HepG2 (cell line): ENCODE measurements at regions not wholly inside any gene's neighbourhood (a gene's known extent, or its start where the extent isn't known, plus 50 kb on each side); places are given as distances from the start of the nearest gene placed in this dataset.

Experiments
- ATAC-seq: fragments of 200-7000 bp; cut with Tn5 transposase; 3 replicates; pipeline ENCODE4 v1.9.1; 2020; ENCODE audit warnings: mild to moderate bottlenecking, moderate library complexity
- BruUV-seq: library from RNA; stranded (reverse); fragments of 400-500 nt; replicated peaks from 2 replicates; lab custom pipeline; 2021; lab: Mats Ljungman, UMichigan
- CTCF ChIA-PET: fragments of 300-600 bp; formaldehyde crosslinking; extraction: SDS; loops from one replicate; lab custom pipeline; 2021; ENCODE audit warnings: low total read pairs, inconsistent platforms, low intra/inter-chr PET ratio; lab: Yijun Ruan, JAX
- POLR2A ChIA-PET: fragments of 350-600 bp; sonication (Branson Sonifier 250); formaldehyde crosslinking; loops from one replicate; lab custom pipeline; 2020; ENCODE audit warnings: antibody characterized with exemption, inconsistent platforms; lab: Yijun Ruan, JAX
- DNase-seq: peaks from one replicate; pipeline ENCODE4 v3.0.0-alpha.2; 2015; ENCODE audit warnings: low spot score
- FAIRE-seq: peaks from 3 replicates; lab custom pipeline; 2011; peaks lifted over from hg19 to GRCh38; lab: Jason Lieb, UNC
- H2AFZ ChIP-seq: one replicate; pipeline ENCODE4 v1.6.1; 2011; ENCODE audit warnings: low read length, inconsistent platforms
- H3K27ac ChIP-seq: fragments of 300-600 bp; 3 replicates; pipeline ENCODE4 v1.8.0; 2011; ENCODE audit warnings: mixed run types, mild to moderate bottlenecking, mixed read lengths, low read length, inconsistent platforms; ENCODE audit not compliant: insufficient read depth; ENCODE audit errors: extremely low read length
- H3K27me3 ChIP-seq, 2 experiments: fragments of 200-600 bp in 1 of 2; 2 replicates in 1 of 2; 3 replicates in 1 of 2; pipeline versions ENCODE4 v1.6.0 to v1.8.0; 2011; ENCODE audit warnings: low read length in 2 of 2, mild to moderate bottlenecking in 2 of 2, moderate library complexity in 2 of 2, inconsistent platforms in 1 of 2; ENCODE audit not compliant: insufficient read depth in 2 of 2, control insufficient read depth in 1 of 2
- H3K36me3 ChIP-seq, 2 experiments: fragments of 200-600 bp in 1 of 2; replicated peaks in 1 of 2; 2 replicates in 1 of 2; 3 replicates in 1 of 2; pipeline versions ENCODE4 v1.5.1 to v1.8.0; 2011; ENCODE audit warnings: low read length in 2 of 2, inconsistent platforms in 1 of 2; ENCODE audit not compliant: insufficient read depth in 2 of 2, control insufficient read depth in 1 of 2
- H3K4me1 ChIP-seq: 2 replicates; pipeline ENCODE4 v1.5.1; 2012; ENCODE audit warnings: low read length, inconsistent platforms; ENCODE audit not compliant: insufficient read depth
- H3K4me2 ChIP-seq: 2 replicates; pipeline ENCODE4 v1.6.0; 2011; ENCODE audit warnings: low read depth, low read length, inconsistent platforms
- H3K4me3 ChIP-seq, 3 experiments: fragments of 200-600 bp in 1 of 3; sonication (generic), shearing (Covaris generic) in 1 of 3; replicated peaks in 1 of 3; 2 replicates each; pipeline ENCODE4 v1.5.1; 2011 to 2016; ENCODE audit warnings: low read length in 3 of 3, inconsistent platforms in 2 of 3, low read depth in 2 of 3, mild to moderate bottlenecking in 2 of 3, control low read depth in 1 of 3, mixed read lengths in 1 of 3; ENCODE audit not compliant: insufficient read depth in 1 of 3
- H3K79me2 ChIP-seq: one replicate; pipeline ENCODE4 v1.6.1; 2011; ENCODE audit warnings: low read length, inconsistent platforms; ENCODE audit not compliant: insufficient read depth
- H3K9ac ChIP-seq: 2 replicates; pipeline ENCODE4 v1.6.0; 2011; ENCODE audit warnings: mild to moderate bottlenecking, low read depth, low read length, inconsistent platforms; ENCODE audit not compliant: insufficient read depth
- H3K9me3 ChIP-seq: 2 replicates; pipeline ENCODE4 v1.5.1; 2012; ENCODE audit warnings: mild to moderate bottlenecking, low read length
- H4K20me1 ChIP-seq: 2 replicates; pipeline ENCODE4 v1.6.0; 2011; ENCODE audit warnings: inconsistent platforms, mild to moderate bottlenecking, low read length, moderate library complexity; ENCODE audit not compliant: insufficient read depth
- FOXA3 ChIP-seq: IDR thresholded peaks from 2 replicates; pipeline ENCODE4 v1.6.1; 2016; ENCODE audit warnings: missing genetic modification reagents, missing compliant biosample characterization
- FOXK1 ChIP-seq: sonication (generic); formaldehyde crosslinking; IDR thresholded peaks from 2 replicates; pipeline ENCODE4 v1.4.0; 2020; ENCODE audit warnings: low read depth, missing genetic modification reagents, borderline replicate concordance
- GATAD2A ChIP-seq: IDR thresholded peaks from 2 replicates; pipeline ENCODE4 v1.6.1; 2016
- MTA1 ChIP-seq: sonication (generic); formaldehyde crosslinking; IDR thresholded peaks from 2 replicates; pipeline ENCODE4 v1.4.0; 2020; ENCODE audit warnings: missing genetic modification reagents, mild to moderate bottlenecking, borderline replicate concordance
- ZMYM4 ChIP-seq: sonication (generic); formaldehyde crosslinking; IDR thresholded peaks from 2 replicates; pipeline ENCODE4 v1.8.1; 2023; ENCODE audit warnings: mild to moderate bottlenecking, missing genetic modification reagents
- WGBS: methylation state at CpG from one replicate; pipeline ENCODE4 v1.1.6; 2017; ENCODE audit warnings: low lambda C conversion rate; 5-methylcytosine and 5-hydroxymethylcytosine counted together
- in situ Hi-C: cut with HindIII; loops from 2 replicates; pipeline ENCODE4 v1.10.0; 2017; ENCODE audit warnings: low pct_unique_long_range_greater_than_20kb; ENCODE audit not compliant: extremely low pct_ligation_motif_present
- intact Hi-C: fragments of 100-400 bp; cut with micrococcal nuclease; formaldehyde crosslinking; loops from one replicate; pipeline ENCODE4 v1.10.0; 2022; ENCODE audit not compliant: unreplicated experiment
- TF ChIP-seq, protein P1 (sequence below): sonication (generic); formaldehyde crosslinking; conservative IDR thresholded peaks from 2 replicates; pipeline ENCODE4 v1.4.0; 2020; ENCODE audit warnings: mild to moderate bottlenecking, missing genetic modification reagents, moderate library complexity
- TF ChIP-seq, protein P2 (sequence below): sonication (generic); formaldehyde crosslinking; IDR thresholded peaks from 2 replicates; pipeline ENCODE4 v1.4.0; 2020; ENCODE audit warnings: missing genetic modification reagents
- TF ChIP-seq, protein P3 (sequence below): sonication (generic); formaldehyde crosslinking; IDR thresholded peaks from 2 replicates; pipeline ENCODE4 v1.5.0; 2020; ENCODE audit warnings: mild to moderate bottlenecking, missing genetic modification reagents, borderline replicate concordance
- TF ChIP-seq, protein P4 (sequence below): IDR thresholded peaks from 2 replicates; pipeline ENCODE4 v1.6.1; 2016; ENCODE audit warnings: control low read depth

DNA sequence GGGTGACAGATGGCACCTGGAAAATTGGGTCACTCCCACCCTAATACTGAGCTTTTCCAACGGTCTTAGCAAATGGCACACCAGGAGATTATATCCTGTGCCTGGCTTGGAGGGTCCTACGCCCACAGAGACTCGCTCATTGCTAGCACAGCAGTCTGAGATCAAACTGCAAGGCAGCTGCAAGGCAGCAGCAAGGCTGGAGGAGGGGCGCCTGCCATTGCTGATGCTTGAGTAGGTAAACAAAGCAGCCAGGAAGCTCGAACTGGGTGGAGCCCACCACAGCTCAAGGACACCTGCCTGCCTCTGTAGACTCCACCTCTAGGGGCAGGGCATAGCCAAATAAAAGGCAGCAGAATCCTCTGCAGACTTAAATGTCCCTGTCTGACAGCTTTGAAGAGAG is 115.1 kb upstream of the SPATA12 start (continued):
- peak; percentile 74 for TF ChIP-seq ZMYM4 (CRISPR knock-in tag)
- 0 out of 2 replicates have a peak, but pooled peaks have one; percentile 26 for TF ChIP-seq FOXK1 (CRISPR knock-in tag)
- TF ChIP-seq, protein P1, sequence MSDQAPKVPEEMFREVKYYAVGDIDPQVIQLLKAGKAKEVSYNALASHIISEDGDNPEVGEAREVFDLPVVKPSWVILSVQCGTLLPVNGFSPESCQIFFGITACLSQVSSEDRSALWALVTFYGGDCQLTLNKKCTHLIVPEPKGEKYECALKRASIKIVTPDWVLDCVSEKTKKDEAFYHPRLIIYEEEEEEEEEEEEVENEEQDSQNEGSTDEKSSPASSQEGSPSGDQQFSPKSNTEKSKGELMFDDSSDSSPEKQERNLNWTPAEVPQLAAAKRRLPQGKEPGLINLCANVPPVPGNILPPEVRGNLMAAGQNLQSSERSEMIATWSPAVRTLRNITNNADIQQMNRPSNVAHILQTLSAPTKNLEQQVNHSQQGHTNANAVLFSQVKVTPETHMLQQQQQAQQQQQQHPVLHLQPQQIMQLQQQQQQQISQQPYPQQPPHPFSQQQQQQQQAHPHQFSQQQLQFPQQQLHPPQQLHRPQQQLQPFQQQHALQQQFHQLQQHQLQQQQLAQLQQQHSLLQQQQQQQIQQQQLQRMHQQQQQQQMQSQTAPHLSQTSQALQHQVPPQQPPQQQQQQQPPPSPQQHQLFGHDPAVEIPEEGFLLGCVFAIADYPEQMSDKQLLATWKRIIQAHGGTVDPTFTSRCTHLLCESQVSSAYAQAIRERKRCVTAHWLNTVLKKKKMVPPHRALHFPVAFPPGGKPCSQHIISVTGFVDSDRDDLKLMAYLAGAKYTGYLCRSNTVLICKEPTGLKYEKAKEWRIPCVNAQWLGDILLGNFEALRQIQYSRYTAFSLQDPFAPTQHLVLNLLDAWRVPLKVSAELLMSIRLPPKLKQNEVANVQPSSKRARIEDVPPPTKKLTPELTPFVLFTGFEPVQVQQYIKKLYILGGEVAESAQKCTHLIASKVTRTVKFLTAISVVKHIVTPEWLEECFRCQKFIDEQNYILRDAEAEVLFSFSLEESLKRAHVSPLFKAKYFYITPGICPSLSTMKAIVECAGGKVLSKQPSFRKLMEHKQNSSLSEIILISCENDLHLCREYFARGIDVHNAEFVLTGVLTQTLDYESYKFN = 0 out of 2 replicates have a peak, but pooled peaks have one; percentile 14
- TF ChIP-seq MTA1 = peak; percentile 26; the same call in 1 of the 2 replicates
- 0 out of 2 replicates have a peak, but pooled peaks have one; percentile 12 for TF ChIP-seq GATAD2A (CRISPR knock-in tag)
- TF ChIP-seq, protein P2, sequence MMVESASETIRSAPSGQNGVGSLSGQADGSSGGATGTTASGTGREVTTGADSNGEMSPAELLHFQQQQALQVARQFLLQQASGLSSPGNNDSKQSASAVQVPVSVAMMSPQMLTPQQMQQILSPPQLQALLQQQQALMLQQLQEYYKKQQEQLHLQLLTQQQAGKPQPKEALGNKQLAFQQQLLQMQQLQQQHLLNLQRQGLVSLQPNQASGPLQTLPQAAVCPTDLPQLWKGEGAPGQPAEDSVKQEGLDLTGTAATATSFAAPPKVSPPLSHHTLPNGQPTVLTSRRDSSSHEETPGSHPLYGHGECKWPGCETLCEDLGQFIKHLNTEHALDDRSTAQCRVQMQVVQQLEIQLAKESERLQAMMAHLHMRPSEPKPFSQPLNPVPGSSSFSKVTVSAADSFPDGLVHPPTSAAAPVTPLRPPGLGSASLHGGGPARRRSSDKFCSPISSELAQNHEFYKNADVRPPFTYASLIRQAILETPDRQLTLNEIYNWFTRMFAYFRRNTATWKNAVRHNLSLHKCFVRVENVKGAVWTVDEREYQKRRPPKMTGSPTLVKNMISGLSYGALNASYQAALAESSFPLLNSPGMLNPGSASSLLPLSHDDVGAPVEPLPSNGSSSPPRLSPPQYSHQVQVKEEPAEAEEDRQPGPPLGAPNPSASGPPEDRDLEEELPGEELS (CRISPR knock-in tag) = peak; percentile 29; the same call in 1 of the 2 replicates
- peak; percentile 66 for TF ChIP-seq FOXA3

DNA sequence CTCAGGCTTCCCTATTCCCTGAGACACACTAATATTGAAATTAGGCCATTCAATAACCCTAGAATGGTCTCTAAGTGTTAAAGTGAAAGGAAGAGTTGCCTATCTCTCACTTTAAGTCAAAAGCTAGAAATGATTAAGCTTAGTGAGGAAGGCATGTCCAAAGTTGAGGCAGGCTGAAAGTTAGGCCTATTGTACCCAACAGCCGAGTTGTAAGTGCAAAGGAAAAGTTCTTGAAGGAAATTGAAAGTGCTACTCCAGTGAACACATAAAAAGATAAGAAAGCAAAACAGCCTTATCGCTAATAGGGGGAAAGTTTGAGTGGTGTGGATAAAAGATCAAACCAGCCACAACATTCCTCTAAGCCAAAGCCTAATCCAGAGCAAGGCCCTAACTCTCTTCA is 117.9 kb upstream of the SPATA12 start:
- no peak for ATAC-seq
- in situ Hi-C loops (no loop called here), intact Hi-C loops (no loop called here)
- ChIA-PET POLR2A (no interaction called here), CTCF (no interaction called here)
- H3K79me2 ChIP-seq = no peaks in the 10 kb centered on the region
- no peak overlapping the region for H3K9ac ChIP-seq
- no peaks in the 10 kb centered on the region for H3K9me3 ChIP-seq
- no peak overlapping the region for H2AFZ ChIP-seq
- DNase-seq = no peak
- FAIRE-seq = no peak
- BruUV-seq = no TSS peak
- no peaks in the 10 kb centered on the region for H3K36me3 ChIP-seq
- no peak overlapping the region for H3K27ac ChIP-seq
- no peaks in the 10 kb centered on the region for H3K27me3 ChIP-seq
- WGBS = 94% methylated on average over 2 of the region's 2 CpGs
- H3K4me1 ChIP-seq = no peaks in the 10 kb centered on the region
- no peak overlapping the region for H3K4me2 ChIP-seq
- no peaks in the 10 kb centered on the region for H4K20me1 ChIP-seq
- H3K4me3 ChIP-seq = no peak overlapping the region
- TF ChIP-seq, protein P3, sequence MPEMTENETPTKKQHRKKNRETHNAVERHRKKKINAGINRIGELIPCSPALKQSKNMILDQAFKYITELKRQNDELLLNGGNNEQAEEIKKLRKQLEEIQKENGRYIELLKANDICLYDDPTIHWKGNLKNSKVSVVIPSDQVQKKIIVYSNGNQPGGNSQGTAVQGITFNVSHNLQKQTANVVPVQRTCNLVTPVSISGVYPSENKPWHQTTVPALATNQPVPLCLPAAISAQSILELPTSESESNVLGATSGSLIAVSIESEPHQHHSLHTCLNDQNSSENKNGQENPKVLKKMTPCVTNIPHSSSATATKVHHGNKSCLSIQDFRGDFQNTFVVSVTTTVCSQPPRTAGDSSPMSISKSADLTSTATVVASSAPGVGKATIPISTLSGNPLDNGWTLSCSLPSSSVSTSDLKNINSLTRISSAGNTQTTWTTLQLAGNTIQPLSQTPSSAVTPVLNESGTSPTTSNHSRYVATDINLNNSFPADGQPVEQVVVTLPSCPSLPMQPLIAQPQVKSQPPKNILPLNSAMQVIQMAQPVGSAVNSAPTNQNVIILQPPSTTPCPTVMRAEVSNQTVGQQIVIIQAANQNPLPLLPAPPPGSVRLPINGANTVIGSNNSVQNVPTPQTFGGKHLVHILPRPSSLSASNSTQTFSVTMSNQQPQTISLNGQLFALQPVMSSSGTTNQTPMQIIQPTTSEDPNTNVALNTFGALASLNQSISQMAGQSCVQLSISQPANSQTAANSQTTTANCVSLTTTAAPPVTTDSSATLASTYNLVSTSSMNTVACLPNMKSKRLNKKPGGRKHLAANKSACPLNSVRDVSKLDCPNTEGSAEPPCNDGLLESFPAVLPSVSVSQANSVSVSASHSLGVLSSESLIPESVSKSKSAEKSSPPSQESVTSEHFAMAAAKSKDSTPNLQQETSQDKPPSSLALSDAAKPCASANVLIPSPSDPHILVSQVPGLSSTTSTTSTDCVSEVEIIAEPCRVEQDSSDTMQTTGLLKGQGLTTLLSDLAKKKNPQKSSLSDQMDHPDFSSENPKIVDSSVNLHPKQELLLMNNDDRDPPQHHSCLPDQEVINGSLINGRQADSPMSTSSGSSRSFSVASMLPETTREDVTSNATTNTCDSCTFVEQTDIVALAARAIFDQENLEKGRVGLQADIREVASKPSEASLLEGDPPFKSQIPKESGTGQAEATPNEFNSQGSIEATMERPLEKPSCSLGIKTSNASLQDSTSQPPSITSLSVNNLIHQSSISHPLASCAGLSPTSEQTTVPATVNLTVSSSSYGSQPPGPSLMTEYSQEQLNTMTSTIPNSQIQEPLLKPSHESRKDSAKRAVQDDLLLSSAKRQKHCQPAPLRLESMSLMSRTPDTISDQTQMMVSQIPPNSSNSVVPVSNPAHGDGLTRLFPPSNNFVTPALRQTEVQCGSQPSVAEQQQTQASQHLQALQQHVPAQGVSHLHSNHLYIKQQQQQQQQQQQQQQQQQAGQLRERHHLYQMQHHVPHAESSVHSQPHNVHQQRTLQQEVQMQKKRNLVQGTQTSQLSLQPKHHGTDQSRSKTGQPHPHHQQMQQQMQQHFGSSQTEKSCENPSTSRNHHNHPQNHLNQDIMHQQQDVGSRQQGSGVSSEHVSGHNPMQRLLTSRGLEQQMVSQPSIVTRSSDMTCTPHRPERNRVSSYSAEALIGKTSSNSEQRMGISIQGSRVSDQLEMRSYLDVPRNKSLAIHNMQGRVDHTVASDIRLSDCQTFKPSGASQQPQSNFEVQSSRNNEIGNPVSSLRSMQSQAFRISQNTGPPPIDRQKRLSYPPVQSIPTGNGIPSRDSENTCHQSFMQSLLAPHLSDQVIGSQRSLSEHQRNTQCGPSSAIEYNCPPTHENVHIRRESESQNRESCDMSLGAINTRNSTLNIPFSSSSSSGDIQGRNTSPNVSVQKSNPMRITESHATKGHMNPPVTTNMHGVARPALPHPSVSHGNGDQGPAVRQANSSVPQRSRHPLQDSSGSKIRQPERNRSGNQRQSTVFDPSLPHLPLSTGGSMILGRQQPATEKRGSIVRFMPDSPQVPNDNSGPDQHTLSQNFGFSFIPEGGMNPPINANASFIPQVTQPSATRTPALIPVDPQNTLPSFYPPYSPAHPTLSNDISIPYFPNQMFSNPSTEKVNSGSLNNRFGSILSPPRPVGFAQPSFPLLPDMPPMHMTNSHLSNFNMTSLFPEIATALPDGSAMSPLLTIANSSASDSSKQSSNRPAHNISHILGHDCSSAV = no peak
- TF ChIP-seq, protein P4, sequence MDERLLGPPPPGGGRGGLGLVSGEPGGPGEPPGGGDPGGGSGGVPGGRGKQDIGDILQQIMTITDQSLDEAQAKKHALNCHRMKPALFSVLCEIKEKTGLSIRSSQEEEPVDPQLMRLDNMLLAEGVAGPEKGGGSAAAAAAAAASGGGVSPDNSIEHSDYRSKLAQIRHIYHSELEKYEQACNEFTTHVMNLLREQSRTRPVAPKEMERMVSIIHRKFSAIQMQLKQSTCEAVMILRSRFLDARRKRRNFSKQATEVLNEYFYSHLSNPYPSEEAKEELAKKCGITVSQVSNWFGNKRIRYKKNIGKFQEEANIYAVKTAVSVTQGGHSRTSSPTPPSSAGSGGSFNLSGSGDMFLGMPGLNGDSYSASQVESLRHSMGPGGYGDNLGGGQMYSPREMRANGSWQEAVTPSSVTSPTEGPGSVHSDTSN (CRISPR knock-in tag) = no peak
